ENCODE measurements at regions not wholly inside any gene's neighbourhood (a gene's known extent, or its start where the extent isn't known, plus 50 kb on each side); places are given as distances from the start of the nearest gene placed in this dataset.

GRCh38 chr7:113548561-113548960 is 370.2 kb downstream of the PPP1R3A start:
- no peaks in the 10 kb centered on the region for H3K9me3 ChIP-seq
- no peak overlapping the region for H3K4me3 ChIP-seq
- H3K36me3 ChIP-seq: no peaks in the 10 kb centered on the region
- intact Hi-C loops (cut with DNase I): no loop called here
- no peak for DNase-seq (ENCODE audit: extremely low spot score in 2 of 2)
- no peak overlapping the region for H3K27ac ChIP-seq
- no peaks in the 10 kb centered on the region for H3K27me3 ChIP-seq
- no peaks in the 10 kb centered on the region for H3K4me1 ChIP-seq
- TF ChIP-seq CTCF (IDR thresholded peaks at IDR 0.05): no peak
- no peak for TF ChIP-seq POLR2AphosphoS5 (IDR thresholded peaks at IDR 0.05; ENCODE audit: insufficient read depth in 1 of 2, low read depth in 1 of 2)
- no peak for TF ChIP-seq POLR2A (IDR thresholded peaks at IDR 0.05)

GRCh38 chr7:113548137-113548536 is 370.7 kb downstream of the PPP1R3A start:
- Histone ChIP-seq H3K9me3 (no peaks in the 10 kb centered on the region), H3K27ac (no peak overlapping the region), H3K4me3 (no peak overlapping the region), H3K36me3 (no peaks in the 10 kb centered on the region), H3K27me3 (no peaks in the 10 kb centered on the region), H3K4me1 (no peaks in the 10 kb centered on the region)
- intact Hi-C loops (cut with DNase I): no loop called here
- DNase-seq (ENCODE audit: extremely low spot score in 2 of 2): no peak
- TF ChIP-seq POLR2A (IDR thresholded peaks at IDR 0.05): no peak
- TF ChIP-seq POLR2AphosphoS5 (IDR thresholded peaks at IDR 0.05; ENCODE audit: insufficient read depth in 1 of 2, low read depth in 1 of 2): no peak
- TF ChIP-seq CTCF (IDR thresholded peaks at IDR 0.05): no peak

- Histone ChIP-seq H3K9me3 (no peaks in the 10 kb centered on the region), H3K36me3 (no peaks in the 10 kb centered on the region), H3K27me3 (no peaks in the 10 kb centered on the region), H3K4me3 (no peak overlapping the region), H3K27ac (no peak overlapping the region), H3K4me1 (no peaks in the 10 kb centered on the region)
- DNase-seq (ENCODE audit: extremely low spot score in 2 of 2): no peak
- intact Hi-C loops (cut with DNase I): no loop called here
- TF ChIP-seq POLR2AphosphoS5 (IDR thresholded peaks at IDR 0.05; ENCODE audit: insufficient read depth in 1 of 2, low read depth in 1 of 2) (no peak), CTCF (IDR thresholded peaks at IDR 0.05) (no peak), POLR2A (IDR thresholded peaks at IDR 0.05) (no peak)
These were observed 397.3 kb downstream of the PPP1R3A start for GRCh38 chr7:113521468-113521867.

GRCh38 chr7:113519472-113519871 is 399.3 kb downstream of the PPP1R3A start:
- Histone ChIP-seq H3K36me3 (no peaks in the 10 kb centered on the region), H3K9me3 (no peaks in the 10 kb centered on the region), H3K4me1 (no peaks in the 10 kb centered on the region), H3K27me3 (no peaks in the 10 kb centered on the region), H3K27ac (no peak overlapping the region), H3K4me3 (no peak overlapping the region)
- TF ChIP-seq POLR2A (IDR thresholded peaks at IDR 0.05) (no peak), CTCF (IDR thresholded peaks at IDR 0.05) (no peak), POLR2AphosphoS5 (IDR thresholded peaks at IDR 0.05; ENCODE audit: insufficient read depth in 1 of 2, low read depth in 1 of 2) (no peak)
- no peak for DNase-seq (ENCODE audit: extremely low spot score in 2 of 2)
- intact Hi-C loops (cut with DNase I): no loop called here

- H3K4me3 ChIP-seq: no peak overlapping the region
- H3K27me3 ChIP-seq: no peaks in the 10 kb centered on the region
- TF ChIP-seq CTCF (IDR thresholded peaks at IDR 0.05): no peak
- no peak for TF ChIP-seq POLR2AphosphoS5 (IDR thresholded peaks at IDR 0.05; ENCODE audit: insufficient read depth in 1 of 2, low read depth in 1 of 2)
- TF ChIP-seq POLR2A (IDR thresholded peaks at IDR 0.05): no peak
- no peak for DNase-seq (ENCODE audit: extremely low spot score in 2 of 2)
- no peaks in the 10 kb centered on the region for H3K36me3 ChIP-seq
- no peaks in the 10 kb centered on the region for H3K9me3 ChIP-seq
- intact Hi-C loops (cut with DNase I): no loop called here
- no peak overlapping the region for H3K27ac ChIP-seq
- H3K4me1 ChIP-seq: no peaks in the 10 kb centered on the region
These were observed 386.3 kb upstream of the SMIM30 start for GRCh38 chr7:113504691-113505090.
